ENCODE measurements at regions not wholly inside any gene's neighbourhood (a gene's known extent, or its start where the extent isn't known, plus 50 kb on each side); places are given as distances from the start of the nearest gene placed in this dataset.
"Not testable (repeated sequence)": the region's sequence is repeated elsewhere in the genome, so short reads cannot be mapped to it uniquely, and the experiment has no call there.

- DNase-seq, result no peak
These were observed 92.7 kb downstream of the C12orf75 start for GRCh38 chr12:105423237-105423636.

- no peak for DNase-seq
These were observed 93.4 kb downstream of the C12orf75 start for GRCh38 chr12:105423921-105424320.

GRCh38 chr12:105425254-105426174 is 95.0 kb downstream of the C12orf75 start:
- DNase-seq, result no peak

DNA sequence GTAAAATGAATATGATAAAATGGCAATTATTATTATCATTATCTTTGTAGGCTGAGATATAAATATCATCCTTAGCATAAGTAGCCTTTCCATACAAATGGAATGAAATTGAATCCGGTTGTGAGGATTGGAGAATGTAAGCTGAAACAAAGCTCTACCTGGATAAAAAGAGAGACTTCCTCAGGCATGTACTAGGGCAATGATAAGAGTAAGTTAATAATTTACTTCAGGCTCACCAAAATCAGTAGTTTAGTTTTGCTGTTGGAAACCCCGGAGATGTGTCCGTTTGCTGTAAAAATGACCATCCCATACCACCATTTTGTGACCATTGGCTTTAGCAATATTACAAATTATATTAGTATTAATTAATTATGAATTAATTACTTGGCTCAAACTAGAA is 96.3 kb downstream of the C12orf75 start:
- DNase-seq, result no peak

DNA sequence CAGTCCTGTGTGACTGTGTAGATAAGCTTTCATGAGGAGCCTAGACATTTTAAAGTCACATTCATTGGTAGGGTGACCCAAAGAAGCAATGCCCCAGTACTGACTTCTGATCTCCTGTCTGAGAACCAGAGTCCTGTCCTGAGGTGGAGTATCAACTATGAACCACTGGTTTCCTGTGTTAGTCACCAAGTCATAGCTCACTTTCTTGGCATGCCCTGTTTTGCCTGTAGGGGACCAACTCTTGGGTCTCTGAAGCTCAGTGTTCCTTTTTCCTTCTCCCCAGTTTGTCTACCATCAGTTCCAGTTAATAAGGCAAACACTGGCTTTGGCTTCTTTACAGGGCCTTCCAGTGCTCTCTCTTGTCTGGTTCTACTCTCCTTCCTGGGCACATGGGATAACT is 97.4 kb downstream of the C12orf75 start:
- DNase-seq, result no peak

DNA sequence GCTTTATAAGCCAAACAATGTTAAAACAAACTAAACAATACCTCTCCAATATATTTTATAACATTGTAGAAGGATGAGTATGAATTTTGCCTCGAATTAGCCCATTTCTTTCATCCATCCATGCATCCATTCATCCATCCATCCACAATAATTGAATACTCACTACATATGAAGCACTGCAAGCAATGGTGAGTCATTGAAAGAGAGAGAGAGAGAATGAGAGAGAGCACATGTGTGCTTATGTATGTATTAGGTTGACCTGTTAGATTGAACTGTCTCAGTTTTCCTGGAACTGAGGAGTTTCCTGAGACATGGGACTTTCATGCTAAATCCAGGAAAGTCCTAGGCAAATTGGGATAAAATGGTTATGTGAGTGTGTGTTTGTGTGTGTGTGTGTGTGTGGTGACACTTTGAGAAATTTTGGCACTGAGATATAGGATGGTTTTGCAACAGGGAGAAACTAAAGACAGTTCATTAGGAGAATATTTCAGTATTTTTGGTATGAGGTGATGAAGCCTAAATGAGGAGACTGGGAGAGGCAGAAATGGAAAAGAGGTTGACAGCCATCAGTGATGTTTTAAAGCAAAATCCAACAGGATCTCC is 98.4 kb downstream of the C12orf75 start:
- DNase-seq, result no peak

- no peak for DNase-seq
These were observed 99.0 kb downstream of the C12orf75 start for GRCh38 chr12:105429511-105429910.

DNA sequence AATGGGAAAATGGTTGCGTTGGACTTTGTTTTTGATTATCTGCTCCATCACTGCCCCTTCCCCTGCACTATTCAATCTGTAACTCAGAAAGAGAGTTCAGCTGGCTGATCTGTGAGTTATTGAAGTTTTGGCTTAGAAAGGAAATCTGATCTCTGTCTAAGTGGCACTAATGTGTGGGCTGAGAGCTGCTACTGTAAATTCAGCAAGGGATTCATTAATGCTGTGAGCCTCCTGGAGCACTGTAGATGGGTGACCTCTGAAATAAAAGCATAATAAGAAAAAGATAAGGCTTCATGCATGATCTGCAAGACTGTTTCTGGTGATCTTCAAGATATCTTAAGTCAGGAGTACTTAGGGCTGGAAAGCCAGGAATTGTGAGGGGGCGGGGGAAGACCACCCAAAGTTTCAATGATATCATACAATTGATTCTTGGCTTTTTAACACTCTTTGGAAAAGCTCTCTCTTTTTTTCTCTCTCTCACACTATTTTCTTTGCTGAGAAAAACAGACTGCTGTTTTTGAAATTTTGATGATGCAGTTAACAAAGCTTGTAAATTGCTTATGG is 101.1 kb downstream of the C12orf75 start:
- no peak for DNase-seq

DNA sequence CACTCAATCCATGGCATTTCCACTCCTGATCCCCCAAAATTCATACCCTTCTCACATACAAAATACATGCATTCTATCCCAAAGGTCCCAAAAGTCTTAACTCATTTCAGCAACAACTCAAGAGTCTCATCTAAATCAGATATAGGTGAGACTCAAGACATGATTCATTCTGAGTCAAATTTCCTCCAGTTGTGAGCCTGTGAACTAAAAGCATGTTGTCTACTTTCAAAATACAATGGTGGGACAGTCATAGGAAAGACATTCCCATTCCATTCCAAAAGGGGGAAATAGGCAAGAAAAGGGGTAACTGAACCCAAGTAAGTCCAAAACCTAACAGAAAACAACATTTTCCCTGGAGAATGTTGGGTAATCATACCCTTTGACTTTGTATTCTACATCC is 103.3 kb downstream of the C12orf75 start:
- no peak for DNase-seq

GRCh38 chr12:105436636-105437035 is 106.1 kb downstream of the C12orf75 start:
- DNase-seq, result no peak

DNA sequence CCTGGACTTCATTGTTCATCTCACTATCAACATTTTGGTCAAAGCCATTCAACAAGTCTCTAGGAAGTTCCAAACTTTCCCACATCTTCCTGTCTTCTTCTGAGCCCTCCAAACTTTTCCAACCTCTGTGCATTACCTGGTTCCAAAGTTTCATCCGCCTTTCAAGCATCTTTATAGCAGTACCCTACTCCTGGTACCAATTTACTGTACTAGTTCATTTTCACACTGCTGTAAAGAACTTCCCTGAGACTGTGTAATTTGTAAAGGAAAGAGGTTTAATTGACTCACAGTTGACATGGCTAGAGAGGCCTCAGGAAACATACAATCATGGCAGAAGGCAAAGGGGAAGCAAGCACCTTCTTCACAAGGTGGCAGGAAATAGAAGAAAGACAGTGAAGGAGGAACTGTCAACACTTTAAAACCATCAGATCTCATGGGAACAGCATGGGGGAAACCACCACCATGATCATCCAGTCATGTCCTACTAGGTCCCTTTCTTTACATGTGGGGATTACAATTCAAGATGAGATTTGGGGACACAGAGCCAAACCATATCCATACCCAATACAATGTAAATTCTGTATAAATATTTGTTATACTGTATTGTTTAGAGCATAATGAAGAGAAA is 109.7 kb downstream of the C12orf75 start:
- no peak for DNase-seq

DNA sequence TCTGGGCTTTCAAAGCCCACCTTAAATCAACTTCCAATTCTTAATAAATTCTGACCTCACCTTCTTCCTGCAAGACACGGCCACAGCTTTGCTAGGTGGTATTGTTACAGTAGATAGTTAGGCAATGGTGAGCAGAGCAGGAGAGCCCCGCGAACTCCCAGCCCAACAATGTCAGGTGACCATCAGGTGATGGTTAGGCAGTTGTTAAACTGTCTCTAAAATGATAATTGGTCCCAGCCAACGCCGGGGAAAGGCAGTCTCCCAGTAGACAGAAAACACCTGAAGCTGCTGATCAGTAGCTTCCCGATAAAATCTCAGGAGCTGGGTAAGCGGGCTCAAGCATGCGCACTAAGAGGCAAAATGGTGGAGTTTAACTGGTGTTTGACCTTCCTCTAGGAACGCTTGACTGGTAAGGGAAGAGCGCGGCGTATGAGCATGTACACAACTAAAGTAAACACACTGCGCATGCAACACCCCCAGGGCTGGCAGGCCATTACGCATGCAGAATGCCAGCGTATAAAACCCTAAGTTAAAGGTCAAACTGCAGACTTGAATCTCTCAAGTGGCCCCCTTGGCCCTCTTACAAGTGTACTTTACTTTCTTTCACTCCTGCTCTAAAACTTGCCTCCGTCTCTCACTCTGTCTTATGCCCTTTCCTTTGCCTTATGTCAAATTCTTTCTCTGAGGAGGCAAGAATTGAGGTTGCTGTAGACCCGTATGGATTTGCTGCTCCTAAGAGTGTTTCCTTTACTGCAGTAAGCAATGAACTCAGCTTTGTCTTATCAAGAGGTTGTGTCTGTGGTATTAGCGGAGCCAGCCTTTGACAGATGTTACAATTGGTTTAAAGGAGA is 113.5 kb downstream of the C12orf75 start:
- DNase-seq, result no peak

- no peak for DNase-seq
These were observed 114.2 kb downstream of the C12orf75 start for GRCh38 chr12:105444653-105445102.

GRCh38 chr12:105445249-105445648 is 114.8 kb downstream of the C12orf75 start:
- no peak for DNase-seq

GRCh38 chr12:105445649-105446048 is 115.2 kb downstream of the C12orf75 start:
- no peak for DNase-seq

DNA sequence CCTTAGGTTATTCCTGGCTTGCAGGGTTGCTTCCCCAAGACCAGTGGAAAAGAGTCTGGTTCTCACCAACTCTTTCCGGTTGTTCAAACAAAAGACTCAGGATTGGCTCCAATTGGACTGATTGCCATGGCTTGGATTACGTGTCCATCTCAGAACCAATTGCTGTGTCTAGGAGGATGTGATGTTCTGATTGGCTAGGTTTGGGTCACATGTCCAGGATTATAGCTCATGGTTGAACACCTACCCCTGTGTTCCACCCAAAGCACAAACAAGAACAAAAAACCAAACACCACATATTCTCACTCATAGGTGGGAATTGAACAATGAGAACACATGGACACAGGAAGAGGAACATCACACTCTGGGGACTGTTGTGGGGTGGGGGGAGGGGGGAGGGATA is 116.0 kb downstream of the C12orf75 start:
- DNase-seq, result not testable (repeated sequence)

DNA sequence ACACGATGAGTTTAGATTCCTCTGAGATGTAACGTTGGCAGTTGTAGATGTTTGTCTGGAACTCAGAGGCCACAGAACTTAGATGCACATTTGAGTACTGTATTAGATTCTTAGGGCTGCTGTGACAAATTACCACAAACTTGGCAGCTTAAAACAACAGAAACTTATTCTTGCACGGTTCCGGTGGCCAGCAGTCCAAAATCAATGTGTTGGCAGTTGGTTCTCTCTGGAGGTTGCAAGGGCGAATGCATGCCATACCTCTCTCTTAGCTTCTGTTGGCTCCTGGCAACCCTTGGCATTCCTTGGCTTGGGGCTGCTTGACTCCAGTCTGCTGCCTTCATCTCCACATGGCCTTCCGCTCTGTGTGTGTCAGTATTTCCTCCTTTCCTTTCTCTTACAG is 118.9 kb downstream of the C12orf75 start:
- DNase-seq, result no peak

DNA sequence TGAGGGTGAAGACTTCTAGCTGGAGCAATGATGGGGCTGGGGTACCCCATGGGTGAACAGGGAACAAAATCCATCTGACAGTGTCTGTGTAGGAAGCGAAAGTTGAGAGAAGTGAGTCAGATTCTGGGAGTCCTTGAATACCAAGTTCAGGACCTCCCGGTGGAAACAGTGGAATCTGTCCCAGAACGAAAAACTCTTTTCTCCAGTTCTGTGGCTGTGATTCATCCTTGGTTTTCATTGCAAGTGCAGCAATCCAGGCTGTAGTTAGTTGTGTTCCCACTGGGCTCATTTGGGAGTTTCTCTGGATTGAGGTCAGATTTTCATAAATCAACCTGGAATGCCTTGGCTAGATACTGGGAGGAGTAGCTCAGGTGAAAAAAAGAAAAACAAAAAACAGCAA is 120.7 kb downstream of the C12orf75 start:
- no peak for DNase-seq

GRCh38 chr12:105451798-105452197 is 121.3 kb downstream of the C12orf75 start:
- DNase-seq, result no peak

- no peak for DNase-seq
These were observed 122.8 kb downstream of the C12orf75 start for GRCh38 chr12:105453316-105453715.

DNA sequence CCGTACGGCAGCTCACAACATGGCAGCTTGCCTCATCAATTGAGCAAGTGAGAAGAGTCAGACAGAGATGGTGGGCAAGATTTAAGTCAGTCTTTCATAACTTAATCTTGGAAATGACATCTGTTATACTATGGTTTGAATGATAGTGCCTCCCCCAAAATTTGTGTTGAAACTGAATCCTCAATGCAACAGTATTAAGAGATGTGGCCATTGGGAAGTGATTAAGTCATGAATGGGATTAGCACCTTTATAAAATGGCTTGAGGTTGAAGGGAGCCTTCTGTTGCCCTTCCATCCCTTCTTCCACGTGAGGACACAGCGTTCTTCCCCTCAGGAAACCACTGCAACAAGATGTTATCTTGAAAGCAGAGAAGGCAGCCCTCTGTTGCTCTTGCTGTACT is 124.2 kb downstream of the C12orf75 start:
- no peak for DNase-seq

DNA sequence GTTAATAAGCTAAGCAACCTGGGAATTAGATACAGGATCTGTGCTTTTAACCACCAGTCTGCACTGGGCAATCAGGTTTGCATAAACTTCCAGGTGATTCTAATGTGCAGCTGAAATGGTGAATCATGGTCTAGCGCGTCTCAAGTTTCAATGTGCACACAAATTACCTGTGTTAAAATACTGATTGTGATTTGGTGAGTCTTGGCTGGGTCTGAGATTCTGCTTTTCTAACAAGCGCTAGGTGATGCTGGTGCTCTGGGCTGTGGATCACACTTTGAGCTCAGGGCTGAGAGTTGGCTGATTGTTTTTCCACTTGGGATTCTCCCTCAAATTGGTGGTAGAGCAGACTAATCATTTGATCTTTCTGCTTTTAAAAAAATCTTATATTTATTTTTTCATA is 124.8 kb downstream of the C12orf75 start:
- DNase-seq, result no peak

DNA sequence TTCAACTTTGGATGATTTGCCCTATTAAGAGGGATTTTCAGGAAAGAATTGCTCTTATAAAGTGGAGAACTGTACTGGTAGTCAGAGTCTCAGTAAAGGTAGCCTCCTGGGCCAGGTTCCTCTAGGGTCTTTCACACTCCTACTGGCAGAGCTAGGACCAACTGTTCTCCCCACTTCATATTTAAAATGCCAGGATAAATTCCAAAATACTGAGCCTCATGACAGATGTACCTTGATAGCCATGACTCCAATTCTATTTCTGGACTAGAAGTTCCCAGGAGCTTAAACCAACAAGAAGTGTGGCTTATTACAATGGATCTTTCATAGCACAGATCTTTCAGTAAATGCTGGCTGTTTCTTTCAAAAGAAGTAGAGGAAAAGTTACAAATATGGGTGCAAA is 126.5 kb downstream of the C12orf75 start:
- no peak for DNase-seq
